WI38 (cell line): ENCODE measurements at regions not wholly inside any gene's neighbourhood (a gene's known extent, or its start where the extent isn't known, plus 50 kb on each side); places are given as distances from the start of the nearest gene placed in this dataset.
A peak's percentile ranks its signal among the peaks of the same experiment; 100 is the strongest.

Experiments used
- H3K4me3 ChIP-seq: 2 replicates; pipeline ENCODE4 v1.5.1; 2011; ENCODE audit warnings: low read depth, mild to moderate bottlenecking, control low read depth, low read length
- CTCF ChIP-seq: IDR thresholded peaks from 2 replicates; pipeline ENCODE4 v1.5.1; 2012; ENCODE audit warnings: low read depth, mild to moderate bottlenecking, control low read depth, low read length

- TF ChIP-seq CTCF = no peak
- no peak overlapping the region for H3K4me3 ChIP-seq
These were observed 58.9 kb downstream of the NUDT11 start for GRCh38 chrX:51437521-51437920.

GRCh38 chrX:51435101-51435500 lies 61.3 kb downstream of the NUDT11 start:
- no peak overlapping the region for H3K4me3 ChIP-seq
- TF ChIP-seq CTCF = no peak

- no peak overlapping the region for H3K4me3 ChIP-seq
- no peak for TF ChIP-seq CTCF
These were observed 74.3 kb downstream of the NUDT11 start for GRCh38 chrX:51421972-51422597.

GRCh38 chrX:51420610-51421009 lies 75.8 kb downstream of the NUDT11 start:
- H3K4me3 ChIP-seq = no peak overlapping the region
- TF ChIP-seq CTCF = peak; percentile 52

GRCh38 chrX:51408462-51408861 lies 75.8 kb downstream of the NUDT10 start:
- H3K4me3 ChIP-seq = no peak overlapping the region
- TF ChIP-seq CTCF = no peak

GRCh38 chrX:51407520-51408409 lies 75.1 kb downstream of the NUDT10 start:
- no peak for TF ChIP-seq CTCF
- H3K4me3 ChIP-seq = no peak overlapping the region
